ENCODE measurements at regions not wholly inside any gene's neighbourhood (a gene's known extent, or its start where the extent isn't known, plus 50 kb on each side); places are given as distances from the start of the nearest gene placed in this dataset.

DNA sequence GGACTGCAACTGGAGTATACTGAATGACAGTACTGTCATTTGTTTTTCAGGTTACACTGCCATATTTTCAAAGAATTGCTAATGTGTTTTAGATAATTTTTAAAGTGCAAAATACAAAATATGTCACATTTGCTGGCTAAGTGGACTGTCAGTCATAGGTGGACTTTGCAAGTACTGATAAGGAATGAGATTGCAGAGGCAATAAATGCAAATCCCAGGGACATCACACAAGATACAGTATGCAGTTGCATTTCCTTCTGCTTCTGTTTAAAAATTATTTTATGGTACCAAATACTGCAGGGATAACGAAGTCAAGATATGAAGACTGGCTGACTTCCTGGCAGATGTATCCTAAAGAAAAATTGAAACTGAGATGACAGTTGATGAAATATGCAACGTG is 237.6 kb upstream of the MAGI2 start:
- no peaks in the 10 kb centered on the region for H3K36me3 ChIP-seq
- H3K27ac ChIP-seq, result no peak overlapping the region
- no peaks in the 10 kb centered on the region for H3K9me3 ChIP-seq
- TF ChIP-seq, protein P1, sequence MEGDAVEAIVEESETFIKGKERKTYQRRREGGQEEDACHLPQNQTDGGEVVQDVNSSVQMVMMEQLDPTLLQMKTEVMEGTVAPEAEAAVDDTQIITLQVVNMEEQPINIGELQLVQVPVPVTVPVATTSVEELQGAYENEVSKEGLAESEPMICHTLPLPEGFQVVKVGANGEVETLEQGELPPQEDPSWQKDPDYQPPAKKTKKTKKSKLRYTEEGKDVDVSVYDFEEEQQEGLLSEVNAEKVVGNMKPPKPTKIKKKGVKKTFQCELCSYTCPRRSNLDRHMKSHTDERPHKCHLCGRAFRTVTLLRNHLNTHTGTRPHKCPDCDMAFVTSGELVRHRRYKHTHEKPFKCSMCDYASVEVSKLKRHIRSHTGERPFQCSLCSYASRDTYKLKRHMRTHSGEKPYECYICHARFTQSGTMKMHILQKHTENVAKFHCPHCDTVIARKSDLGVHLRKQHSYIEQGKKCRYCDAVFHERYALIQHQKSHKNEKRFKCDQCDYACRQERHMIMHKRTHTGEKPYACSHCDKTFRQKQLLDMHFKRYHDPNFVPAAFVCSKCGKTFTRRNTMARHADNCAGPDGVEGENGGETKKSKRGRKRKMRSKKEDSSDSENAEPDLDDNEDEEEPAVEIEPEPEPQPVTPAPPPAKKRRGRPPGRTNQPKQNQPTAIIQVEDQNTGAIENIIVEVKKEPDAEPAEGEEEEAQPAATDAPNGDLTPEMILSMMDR (IDR thresholded peaks at IDR 0.05), result no peak
- H3K27me3 ChIP-seq, result no peaks in the 10 kb centered on the region
- H3K9ac ChIP-seq (ENCODE audit: low read depth in 2 of 2, low read length in 2 of 2), result no peak overlapping the region
- intact Hi-C loops (cut with DNase I), result no loop called here
- no peak for DNase-seq
- no peak overlapping the region for H3K4me3 ChIP-seq
- H3K4me1 ChIP-seq, result no peaks in the 10 kb centered on the region

DNA sequence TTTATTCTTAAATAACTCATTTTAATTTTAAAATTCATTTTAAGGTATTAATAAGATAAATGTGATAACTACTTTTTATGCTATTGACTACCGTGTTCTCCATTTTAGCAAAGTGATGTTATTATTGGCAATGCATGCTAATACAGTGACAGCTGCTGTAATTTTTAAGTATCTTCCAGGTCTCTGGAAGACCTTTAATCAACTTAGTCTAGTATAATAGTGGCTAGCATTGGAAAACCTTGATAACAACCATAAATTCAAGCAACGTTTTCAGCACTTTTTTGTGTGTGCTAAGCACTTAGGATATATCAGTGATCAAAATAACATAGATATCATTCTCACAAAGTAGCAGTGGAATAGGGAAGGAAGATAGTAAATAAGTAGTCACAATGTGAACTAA is 230.9 kb upstream of the MAGI2 start:
- intact Hi-C loops (cut with DNase I), result no loop called here
- Histone ChIP-seq H3K27ac (no peak overlapping the region), H3K4me1 (no peaks in the 10 kb centered on the region), H3K4me3 (no peak overlapping the region), H3K36me3 (no peaks in the 10 kb centered on the region), H3K27me3 (no peaks in the 10 kb centered on the region), H3K9ac (ENCODE audit: low read depth in 2 of 2, low read length in 2 of 2) (no peak overlapping the region), H3K9me3 (no peaks in the 10 kb centered on the region)
- no peak for DNase-seq
- TF ChIP-seq, protein P1 (IDR thresholded peaks at IDR 0.05), result no peak

DNA sequence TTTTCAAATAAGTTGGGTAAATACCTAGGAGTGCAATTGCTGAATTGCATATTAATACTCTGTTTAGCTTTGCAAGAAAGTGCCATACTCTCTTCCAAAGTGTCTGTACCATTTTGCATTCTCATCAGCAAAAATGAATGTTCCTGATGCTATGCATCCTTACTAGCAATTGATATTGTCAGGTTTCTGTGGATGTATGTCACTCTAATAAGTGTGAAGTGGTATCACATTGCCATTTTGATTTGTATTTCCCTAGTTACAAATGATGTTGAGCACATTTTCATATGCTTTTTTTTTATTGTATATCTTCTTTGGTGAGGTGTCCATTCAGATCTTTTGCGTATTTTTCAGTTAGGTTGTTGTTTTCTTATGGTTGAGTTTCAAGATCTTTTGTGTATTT is 230.4 kb upstream of the MAGI2 start:
- DNase-seq, result no peak
- Histone ChIP-seq H3K36me3 (no peaks in the 10 kb centered on the region), H3K27ac (no peak overlapping the region), H3K4me1 (no peaks in the 10 kb centered on the region), H3K9me3 (no peaks in the 10 kb centered on the region), H3K27me3 (no peaks in the 10 kb centered on the region), H3K4me3 (no peak overlapping the region), H3K9ac (ENCODE audit: low read depth in 2 of 2, low read length in 2 of 2) (no peak overlapping the region)
- intact Hi-C loops (cut with DNase I), result no loop called here
- TF ChIP-seq, protein P1 (IDR thresholded peaks at IDR 0.05), result no peak

DNA sequence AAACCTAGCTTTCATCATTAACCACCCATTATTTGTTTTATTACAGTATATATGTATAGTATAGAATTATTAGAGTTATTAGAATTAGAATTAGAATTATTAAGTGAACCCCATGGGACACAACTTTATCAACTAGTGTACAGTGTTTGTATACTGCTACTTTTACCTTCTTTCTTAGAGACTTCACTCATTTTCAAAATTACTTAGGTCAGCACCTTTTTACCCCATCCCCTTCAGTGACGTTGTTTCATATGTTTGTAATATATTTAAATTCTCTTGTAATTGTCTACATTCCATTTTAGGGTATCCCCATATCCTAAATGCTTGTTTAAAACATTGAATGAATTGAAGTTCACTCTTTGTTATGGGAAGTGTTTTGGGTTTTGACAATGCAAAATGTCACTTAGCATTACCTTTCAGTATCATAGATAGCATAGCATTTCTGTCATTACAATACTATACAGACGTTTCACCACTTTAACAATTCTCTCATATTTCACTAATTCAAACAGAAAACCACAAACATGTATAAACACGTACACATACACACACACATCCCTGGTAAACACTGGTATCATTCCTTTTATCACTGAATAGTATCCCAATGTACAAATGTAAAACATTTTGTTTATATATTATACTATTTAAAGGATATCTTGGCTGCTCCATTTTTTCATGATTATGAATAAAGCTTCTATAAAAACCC is 229.9 kb upstream of the MAGI2 start:
- DNase-seq, result no peak
- TF ChIP-seq, protein P1 (IDR thresholded peaks at IDR 0.05), result no peak
- intact Hi-C loops (cut with DNase I), result no loop called here
- Histone ChIP-seq H3K4me3 (no peak overlapping the region), H3K9me3 (no peaks in the 10 kb centered on the region), H3K9ac (ENCODE audit: low read depth in 2 of 2, low read length in 2 of 2) (no peak overlapping the region), H3K4me1 (no peaks in the 10 kb centered on the region), H3K27me3 (no peaks in the 10 kb centered on the region), H3K27ac (no peak overlapping the region), H3K36me3 (no peaks in the 10 kb centered on the region)

DNA sequence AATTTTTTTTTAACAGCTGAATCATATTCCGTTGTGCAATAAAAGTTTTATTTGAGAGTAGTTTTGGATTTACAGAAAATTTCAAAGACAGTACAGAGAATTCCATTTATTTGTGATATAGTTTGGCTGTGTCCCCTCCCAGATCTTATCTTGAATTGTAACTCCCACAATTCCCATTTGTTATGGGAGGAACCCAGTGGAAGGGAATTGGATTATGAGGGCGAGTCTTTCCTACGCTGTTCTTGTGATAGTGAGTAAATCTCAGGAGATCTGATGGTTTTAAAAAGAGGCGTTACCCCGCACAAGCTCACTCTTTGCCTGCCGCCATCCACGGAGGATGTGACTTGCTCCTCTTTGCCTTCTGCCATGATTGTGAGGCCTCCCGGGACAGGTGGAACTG is 228.0 kb upstream of the MAGI2 start:
- Histone ChIP-seq H3K4me1 (no peaks in the 10 kb centered on the region), H3K36me3 (no peaks in the 10 kb centered on the region), H3K4me3 (no peak overlapping the region), H3K27ac (no peak overlapping the region), H3K27me3 (no peaks in the 10 kb centered on the region), H3K9me3 (no peaks in the 10 kb centered on the region), H3K9ac (ENCODE audit: low read depth in 2 of 2, low read length in 2 of 2) (no peak overlapping the region)
- TF ChIP-seq, protein P1 (IDR thresholded peaks at IDR 0.05), result no peak
- peak; percentile 38 for DNase-seq
- intact Hi-C loops (cut with DNase I), result no loop called here

All from colonic mucosa (tissue), 4 donors.